HL-60 (cell line): ENCODE measurements at regions not wholly inside any gene's neighbourhood (a gene's known extent, or its start where the extent isn't known, plus 50 kb on each side); places are given as distances from the start of the nearest gene placed in this dataset.

Source experiments
- DNase-seq, 2 experiments: peaks; one replicate each; pipeline ENCODE4 v3.0.0-alpha.2; 2010 to 2020; ENCODE audit warnings: low read depth in 1 of 2, low spot score in 1 of 2
- H3K27ac ChIP-seq: fragments of 250-450 bp; sonication (Bioruptor Pico); replicated peaks from 2 replicates; pipeline ENCODE4 v1.5.1; 2020; ENCODE audit warnings: mild to moderate bottlenecking, moderate library complexity
- H3K27me3 ChIP-seq: fragments of 250-450 bp; sonication (Bioruptor Pico); 2 replicates; pipeline ENCODE4 v1.5.1; 2021; ENCODE audit warnings: mild to moderate bottlenecking, moderate library complexity; ENCODE audit not compliant: insufficient read depth, poor library complexity, severe bottlenecking
- H3K4me3 ChIP-seq: replicated peaks from 2 replicates; pipeline ENCODE4 v1.5.1; 2011; ENCODE audit warnings: mild to moderate bottlenecking, control low read depth, low read length; ENCODE audit not compliant: insufficient read depth
- GABPA ChIP-seq: IDR thresholded peaks from 2 replicates; pipeline ENCODE4 v1.6.1; 2012; ENCODE audit warnings: low read depth
- POLR2AphosphoS5 ChIP-seq: IDR thresholded peaks from 2 replicates; pipeline ENCODE4 v1.6.1; 2012; ENCODE audit warnings: low read depth
- SPI1 ChIP-seq: IDR thresholded peaks from 2 replicates; pipeline ENCODE4 v1.6.1; 2012; ENCODE audit warnings: low read depth, mild to moderate bottlenecking, borderline replicate concordance
- TF ChIP-seq, protein P1 (sequence below): IDR thresholded peaks from 2 replicates; pipeline ENCODE4 v1.6.1; 2012; ENCODE audit warnings: low read depth; ENCODE audit not compliant: insufficient replicate concordance
- TF ChIP-seq, protein P2 (sequence below): IDR thresholded peaks from one replicate; pipeline ENCODE4 v1.5.1; 2011; ENCODE audit warnings: low read length, control low read depth, inconsistent platforms; ENCODE audit not compliant: insufficient read depth

DNA sequence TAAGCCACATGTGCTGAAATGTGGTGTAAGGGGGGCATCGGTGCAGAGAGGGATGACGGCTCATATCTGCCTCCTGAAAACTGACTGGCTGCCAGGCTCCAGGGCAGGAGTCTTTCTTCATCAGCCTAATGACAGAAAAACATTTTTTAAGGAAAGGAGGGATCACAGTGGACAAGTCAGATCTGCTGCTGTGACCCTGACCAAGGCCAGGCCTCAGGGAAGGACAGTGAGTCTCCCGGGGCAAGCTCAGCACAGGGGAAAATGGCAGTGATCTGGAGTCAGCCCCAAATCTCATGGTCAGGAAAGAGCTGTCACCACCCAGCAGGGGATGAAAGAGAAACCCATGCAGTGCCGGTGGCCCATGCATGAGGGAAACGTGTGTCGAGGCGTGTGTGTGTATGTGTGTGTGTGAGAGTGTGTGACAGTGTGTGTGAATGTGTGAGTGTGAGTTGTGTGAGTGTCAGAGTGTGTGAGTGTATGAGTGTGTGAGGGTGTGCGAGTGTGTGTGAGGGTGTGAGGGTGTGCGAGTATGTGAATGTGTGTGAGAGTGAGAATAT, 134.5 kb downstream of the INHBB start:
- no peak overlapping the region for H3K4me3 ChIP-seq
- H3K27ac ChIP-seq = no peak overlapping the region
- TF ChIP-seq POLR2AphosphoS5 = no peak
- TF ChIP-seq, protein P1, sequence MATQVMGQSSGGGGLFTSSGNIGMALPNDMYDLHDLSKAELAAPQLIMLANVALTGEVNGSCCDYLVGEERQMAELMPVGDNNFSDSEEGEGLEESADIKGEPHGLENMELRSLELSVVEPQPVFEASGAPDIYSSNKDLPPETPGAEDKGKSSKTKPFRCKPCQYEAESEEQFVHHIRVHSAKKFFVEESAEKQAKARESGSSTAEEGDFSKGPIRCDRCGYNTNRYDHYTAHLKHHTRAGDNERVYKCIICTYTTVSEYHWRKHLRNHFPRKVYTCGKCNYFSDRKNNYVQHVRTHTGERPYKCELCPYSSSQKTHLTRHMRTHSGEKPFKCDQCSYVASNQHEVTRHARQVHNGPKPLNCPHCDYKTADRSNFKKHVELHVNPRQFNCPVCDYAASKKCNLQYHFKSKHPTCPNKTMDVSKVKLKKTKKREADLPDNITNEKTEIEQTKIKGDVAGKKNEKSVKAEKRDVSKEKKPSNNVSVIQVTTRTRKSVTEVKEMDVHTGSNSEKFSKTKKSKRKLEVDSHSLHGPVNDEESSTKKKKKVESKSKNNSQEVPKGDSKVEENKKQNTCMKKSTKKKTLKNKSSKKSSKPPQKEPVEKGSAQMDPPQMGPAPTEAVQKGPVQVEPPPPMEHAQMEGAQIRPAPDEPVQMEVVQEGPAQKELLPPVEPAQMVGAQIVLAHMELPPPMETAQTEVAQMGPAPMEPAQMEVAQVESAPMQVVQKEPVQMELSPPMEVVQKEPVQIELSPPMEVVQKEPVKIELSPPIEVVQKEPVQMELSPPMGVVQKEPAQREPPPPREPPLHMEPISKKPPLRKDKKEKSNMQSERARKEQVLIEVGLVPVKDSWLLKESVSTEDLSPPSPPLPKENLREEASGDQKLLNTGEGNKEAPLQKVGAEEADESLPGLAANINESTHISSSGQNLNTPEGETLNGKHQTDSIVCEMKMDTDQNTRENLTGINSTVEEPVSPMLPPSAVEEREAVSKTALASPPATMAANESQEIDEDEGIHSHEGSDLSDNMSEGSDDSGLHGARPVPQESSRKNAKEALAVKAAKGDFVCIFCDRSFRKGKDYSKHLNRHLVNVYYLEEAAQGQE = no peak
- no peak for DNase-seq
- H3K27me3 ChIP-seq = no peaks in the 10 kb centered on the region

DNA sequence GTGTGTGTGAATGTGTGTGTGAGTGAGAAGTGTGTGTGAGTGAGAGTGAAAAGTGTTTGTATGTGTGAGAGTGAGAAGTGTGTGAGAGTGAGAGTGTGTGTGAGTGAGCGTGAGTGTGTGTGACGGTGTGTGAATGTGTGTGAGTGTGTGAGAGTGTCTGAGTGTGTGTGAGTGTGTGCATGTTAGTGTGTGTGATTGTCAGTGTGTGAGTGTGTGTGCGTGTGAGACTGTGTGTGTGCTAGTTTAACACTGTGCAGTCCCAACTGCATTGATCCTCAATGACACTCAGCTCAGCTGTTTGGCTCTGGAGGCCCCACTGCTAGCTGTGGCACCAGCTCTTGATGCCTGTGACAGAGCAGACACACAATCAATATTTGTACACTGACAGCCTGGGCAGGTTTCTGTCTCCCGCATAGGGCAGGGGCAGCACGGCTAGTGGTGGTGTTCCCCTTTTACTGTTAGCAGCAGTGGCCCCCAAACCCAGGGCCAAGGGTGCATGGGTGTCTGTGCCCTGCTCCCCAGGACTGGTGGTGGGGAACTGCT, 135.0 kb downstream of the INHBB start:
- Histone ChIP-seq H3K27me3 (no peaks in the 10 kb centered on the region), H3K27ac (no peak overlapping the region), H3K4me3 (no peak overlapping the region)
- TF ChIP-seq GABPA (no peak), SPI1 (no peak), POLR2AphosphoS5 (no peak)
- TF ChIP-seq, protein P2, sequence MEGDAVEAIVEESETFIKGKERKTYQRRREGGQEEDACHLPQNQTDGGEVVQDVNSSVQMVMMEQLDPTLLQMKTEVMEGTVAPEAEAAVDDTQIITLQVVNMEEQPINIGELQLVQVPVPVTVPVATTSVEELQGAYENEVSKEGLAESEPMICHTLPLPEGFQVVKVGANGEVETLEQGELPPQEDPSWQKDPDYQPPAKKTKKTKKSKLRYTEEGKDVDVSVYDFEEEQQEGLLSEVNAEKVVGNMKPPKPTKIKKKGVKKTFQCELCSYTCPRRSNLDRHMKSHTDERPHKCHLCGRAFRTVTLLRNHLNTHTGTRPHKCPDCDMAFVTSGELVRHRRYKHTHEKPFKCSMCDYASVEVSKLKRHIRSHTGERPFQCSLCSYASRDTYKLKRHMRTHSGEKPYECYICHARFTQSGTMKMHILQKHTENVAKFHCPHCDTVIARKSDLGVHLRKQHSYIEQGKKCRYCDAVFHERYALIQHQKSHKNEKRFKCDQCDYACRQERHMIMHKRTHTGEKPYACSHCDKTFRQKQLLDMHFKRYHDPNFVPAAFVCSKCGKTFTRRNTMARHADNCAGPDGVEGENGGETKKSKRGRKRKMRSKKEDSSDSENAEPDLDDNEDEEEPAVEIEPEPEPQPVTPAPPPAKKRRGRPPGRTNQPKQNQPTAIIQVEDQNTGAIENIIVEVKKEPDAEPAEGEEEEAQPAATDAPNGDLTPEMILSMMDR = no peak
- TF ChIP-seq, protein P1 = no peak
- no peak for DNase-seq

DNA sequence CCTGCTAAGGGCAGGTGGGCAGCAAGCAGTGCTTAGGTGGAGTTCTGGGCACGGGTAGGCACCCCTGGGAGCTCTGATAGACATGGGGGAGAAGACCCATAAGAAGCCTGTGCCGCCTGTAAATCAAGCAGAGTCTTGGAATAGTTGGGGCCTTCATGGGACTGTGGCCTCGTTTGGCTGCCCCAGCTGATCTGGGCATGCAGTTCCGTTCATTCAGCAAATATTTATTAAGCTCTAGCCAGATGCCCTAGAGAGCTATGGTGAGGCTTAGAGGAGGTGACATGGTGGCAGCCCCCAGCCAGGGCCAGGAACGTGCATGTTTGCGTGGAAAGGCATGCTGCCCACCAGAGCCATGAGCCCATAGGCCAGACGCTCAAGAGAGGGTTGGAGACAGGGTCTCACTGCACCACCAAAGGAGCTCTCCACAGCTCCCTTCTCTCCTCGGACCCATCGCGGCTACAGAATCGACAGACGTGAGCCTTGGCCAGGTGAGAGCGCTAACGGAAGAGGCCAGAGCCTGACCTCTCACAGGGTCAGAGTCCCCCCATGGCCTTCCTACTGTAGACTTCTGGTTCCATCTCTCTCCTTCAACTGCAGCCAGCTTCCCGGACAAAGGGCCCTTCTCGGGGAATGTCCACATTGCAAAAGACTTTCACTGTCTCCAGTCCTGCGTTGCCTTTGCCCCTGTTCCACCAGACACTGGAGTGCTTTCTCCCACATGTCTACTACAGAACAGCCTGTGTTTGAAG, 135.7 kb downstream of the INHBB start:
- no peaks in the 10 kb centered on the region for H3K27me3 ChIP-seq
- DNase-seq = no peak
- TF ChIP-seq SPI1 = no peak
- TF ChIP-seq, protein P2 = no peak
- no peak for TF ChIP-seq POLR2AphosphoS5
- H3K27ac ChIP-seq = no peak overlapping the region
- H3K4me3 ChIP-seq = no peak overlapping the region

DNA sequence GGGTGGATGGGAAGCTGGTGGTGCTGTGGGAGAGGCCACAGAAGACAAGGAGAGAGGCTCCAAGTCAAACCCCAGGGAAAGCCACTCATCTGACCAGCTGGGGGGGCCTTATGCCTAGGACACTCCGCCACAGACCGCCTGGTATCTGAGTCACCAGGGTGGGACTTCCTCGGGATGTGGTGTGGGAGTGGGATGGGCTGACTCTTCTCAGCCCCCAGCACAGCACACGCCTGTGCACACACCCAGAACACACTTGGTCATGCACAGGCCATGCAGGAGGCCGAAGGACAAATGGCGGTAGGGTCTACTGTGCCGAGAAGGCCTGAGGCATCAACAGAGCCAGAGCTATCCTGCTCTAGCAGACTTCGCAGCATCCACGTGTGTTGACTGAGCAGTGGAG, 136.4 kb downstream of the INHBB start:
- Histone ChIP-seq H3K27ac (no peak overlapping the region), H3K4me3 (no peak overlapping the region), H3K27me3 (no peaks in the 10 kb centered on the region)
- no peak for DNase-seq
- TF ChIP-seq GABPA = no peak
- TF ChIP-seq POLR2AphosphoS5 = no peak
- TF ChIP-seq, protein P2 = no peak
- TF ChIP-seq, protein P1 = no peak
- TF ChIP-seq SPI1 = no peak
